HG03457 (cell line): ENCODE measurements at regions not wholly inside any gene's neighbourhood (a gene's known extent, or its start where the extent isn't known, plus 50 kb on each side); places are given as distances from the start of the nearest gene placed in this dataset.

Source experiments
- ATAC-seq: cut with Tn5 transposase; IDR thresholded peaks from one replicate; pipeline ENCODE4 v1.9.1; 2021; ENCODE audit warnings: moderate number of reproducible peaks; ENCODE audit not compliant: unreplicated experiment

DNA sequence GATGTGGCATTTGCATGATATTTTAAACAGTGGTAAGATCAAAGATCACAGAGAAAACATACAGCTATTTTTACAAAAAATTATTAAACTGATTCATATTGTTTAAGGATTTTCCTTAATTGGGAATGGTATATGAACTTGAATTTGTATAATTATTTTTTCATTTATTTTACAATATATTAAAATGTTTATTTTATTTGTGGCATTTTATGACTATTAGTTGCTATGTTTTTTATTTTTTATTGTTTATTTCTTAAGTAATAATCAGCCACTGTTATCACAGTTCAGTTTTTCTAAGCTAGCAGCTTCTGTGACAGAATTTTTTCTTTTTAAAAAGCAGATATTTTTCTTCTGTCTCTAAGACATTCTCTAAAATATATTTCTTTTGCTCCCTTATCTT, 387.0 kb upstream of the KHDRBS2 start:
- no peak for ATAC-seq

DNA sequence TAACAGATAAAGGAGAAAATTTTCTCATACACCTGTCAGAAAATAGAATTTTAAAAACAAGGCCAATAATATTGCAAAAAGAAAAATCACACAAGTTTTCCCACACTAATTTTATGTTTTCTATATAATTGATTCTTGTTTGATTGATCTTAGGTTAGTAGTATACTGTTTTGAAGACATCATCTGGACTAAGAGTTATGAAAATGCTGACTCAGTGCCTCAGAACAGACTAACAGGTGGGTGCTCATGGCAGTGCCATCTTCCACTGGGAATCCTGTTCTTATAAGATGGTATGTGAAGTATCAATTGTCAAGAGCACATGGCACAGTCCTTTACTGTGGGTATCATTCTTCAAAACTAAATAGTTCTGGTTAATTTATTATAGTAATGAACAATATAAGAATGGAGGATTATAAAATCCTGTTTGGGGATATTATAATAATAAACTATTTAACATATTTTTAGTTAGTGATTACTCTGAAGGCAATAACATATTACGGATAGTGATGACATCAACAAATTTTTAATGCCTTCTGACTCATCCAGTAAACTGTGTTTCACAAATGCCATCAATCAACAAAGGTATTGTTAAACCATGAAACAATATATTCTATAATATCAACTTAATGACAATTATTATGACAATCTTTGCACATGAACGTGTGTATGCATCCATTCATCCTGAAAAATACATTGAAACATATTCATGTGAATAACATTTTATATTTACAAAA, 384.6 kb upstream of the KHDRBS2 start:
- ATAC-seq, result no peak

GRCh38 chr6:62669831-62670230, 383.8 kb upstream of the KHDRBS2 start:
- no peak for ATAC-seq

GRCh38 chr6:62652692-62653328, 366.8 kb upstream of the KHDRBS2 start:
- ATAC-seq, result no peak

DNA sequence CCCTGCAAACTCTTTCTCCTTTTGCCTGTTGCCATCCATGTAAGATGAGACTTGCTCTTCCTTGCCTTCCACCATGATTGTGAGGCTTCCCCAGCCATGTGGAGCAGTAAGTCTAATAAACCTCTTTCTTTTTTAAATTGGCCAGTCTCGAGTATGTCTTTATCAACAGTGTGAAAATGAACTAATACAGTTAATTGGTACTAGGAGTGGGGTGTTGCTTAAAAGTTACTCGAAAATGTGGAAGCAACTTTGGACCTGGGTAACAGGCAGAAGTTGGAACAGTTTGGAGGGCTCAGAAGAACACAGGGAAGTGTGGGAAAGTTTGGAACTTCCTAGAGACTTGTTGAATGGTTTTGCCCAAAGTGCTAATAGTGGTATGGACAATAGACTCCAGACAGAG, 359.2 kb upstream of the KHDRBS2 start:
- no peak for ATAC-seq

- no peak for ATAC-seq
Observed at GRCh38 chr6:62640749-62641148, 354.7 kb upstream of the KHDRBS2 start.

GRCh38 chr6:62626661-62627060, 340.6 kb upstream of the KHDRBS2 start:
- ATAC-seq, result no peak

- no peak for ATAC-seq
Observed at GRCh38 chr6:62623846-62624532, 338.0 kb upstream of the KHDRBS2 start.

GRCh38 chr6:62615366-62616015, 329.5 kb upstream of the KHDRBS2 start:
- no peak for ATAC-seq

DNA sequence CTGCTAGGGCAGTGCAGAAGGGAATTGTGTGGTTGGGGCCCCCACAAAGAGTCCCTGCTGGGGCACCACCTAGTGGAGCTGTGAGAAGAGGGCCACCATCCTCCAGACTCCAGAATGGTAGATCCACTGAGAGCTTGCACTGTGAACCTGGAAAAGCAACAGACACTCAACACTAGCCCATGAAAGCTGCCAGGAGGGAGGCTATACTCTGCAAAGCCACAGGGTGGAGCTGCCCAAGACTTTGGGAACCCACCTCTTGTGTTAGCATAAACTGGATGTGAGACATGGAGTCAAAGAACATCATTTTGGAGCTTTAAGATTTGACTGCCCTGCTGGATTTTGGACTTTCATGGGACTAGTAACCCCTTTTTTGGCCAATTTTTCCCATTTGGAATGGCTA, 328.4 kb upstream of the KHDRBS2 start:
- no peak for ATAC-seq

GRCh38 chr6:62613928-62614327, 327.9 kb upstream of the KHDRBS2 start:
- ATAC-seq, result no peak

- ATAC-seq, result no peak
Observed at GRCh38 chr6:62612471-62612870, 326.4 kb upstream of the KHDRBS2 start.

DNA sequence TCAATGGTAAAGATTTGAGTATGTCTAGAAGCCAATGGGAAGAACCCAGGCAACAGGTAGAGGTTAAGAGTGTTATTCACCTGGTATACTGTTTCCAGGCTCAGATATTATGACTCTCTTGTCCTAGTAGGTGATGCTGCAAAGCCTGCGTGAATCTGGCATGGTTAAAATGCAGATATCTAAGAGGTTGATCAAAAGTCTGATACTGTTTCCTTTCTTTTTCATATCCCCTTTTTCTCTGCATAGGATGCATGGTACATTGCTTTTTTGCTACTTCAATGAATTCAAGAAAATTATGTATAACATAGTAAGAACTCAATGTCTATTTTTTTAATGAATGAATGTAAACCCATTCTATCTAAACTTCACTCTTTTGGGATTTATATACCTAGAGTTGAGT, 284.3 kb upstream of the KHDRBS2 start:
- no peak for ATAC-seq

GRCh38 chr6:62541502-62541901, 255.5 kb upstream of the KHDRBS2 start:
- no peak for ATAC-seq

DNA sequence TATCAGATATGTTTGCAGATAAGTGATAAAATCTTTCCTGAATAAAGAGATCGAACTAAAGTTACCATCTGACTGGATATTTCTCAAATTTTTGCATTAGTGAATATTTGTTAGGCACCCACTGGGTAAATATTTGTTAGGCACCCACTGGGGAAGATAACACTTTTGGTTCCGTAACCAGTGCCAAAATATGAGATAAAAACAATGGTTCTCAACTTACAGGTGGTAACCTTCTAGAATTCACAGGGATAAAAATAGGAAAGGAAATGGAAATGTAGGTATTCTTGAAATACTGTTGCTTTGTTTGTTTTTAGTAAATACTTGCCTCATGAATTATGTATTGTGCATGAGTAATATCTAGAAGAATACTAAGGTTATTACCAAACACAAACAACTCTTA, 245.0 kb upstream of the KHDRBS2 start:
- no peak for ATAC-seq

GRCh38 chr6:62528894-62529526, 243.0 kb upstream of the KHDRBS2 start:
- no peak for ATAC-seq

GRCh38 chr6:62523630-62524029, 237.6 kb upstream of the KHDRBS2 start:
- ATAC-seq, result no peak

DNA sequence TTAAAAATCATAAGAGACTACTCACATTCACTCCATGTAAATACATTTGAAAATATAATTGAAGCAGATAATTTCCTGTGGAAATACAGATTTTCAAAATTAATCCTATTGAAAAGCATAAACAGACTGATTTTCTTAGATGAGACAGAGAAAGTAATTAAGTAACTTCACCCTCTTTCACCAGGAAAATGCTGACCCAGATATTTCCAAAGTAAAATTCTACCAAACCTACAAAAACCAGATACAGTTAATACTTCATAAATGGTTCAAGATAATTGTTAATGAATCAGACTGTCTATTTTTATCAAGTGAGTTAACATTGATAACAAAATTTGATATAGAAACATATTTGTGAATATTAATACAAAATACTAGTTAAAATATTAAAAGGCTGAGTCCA, 233.5 kb upstream of the KHDRBS2 start:
- ATAC-seq, result no peak

DNA sequence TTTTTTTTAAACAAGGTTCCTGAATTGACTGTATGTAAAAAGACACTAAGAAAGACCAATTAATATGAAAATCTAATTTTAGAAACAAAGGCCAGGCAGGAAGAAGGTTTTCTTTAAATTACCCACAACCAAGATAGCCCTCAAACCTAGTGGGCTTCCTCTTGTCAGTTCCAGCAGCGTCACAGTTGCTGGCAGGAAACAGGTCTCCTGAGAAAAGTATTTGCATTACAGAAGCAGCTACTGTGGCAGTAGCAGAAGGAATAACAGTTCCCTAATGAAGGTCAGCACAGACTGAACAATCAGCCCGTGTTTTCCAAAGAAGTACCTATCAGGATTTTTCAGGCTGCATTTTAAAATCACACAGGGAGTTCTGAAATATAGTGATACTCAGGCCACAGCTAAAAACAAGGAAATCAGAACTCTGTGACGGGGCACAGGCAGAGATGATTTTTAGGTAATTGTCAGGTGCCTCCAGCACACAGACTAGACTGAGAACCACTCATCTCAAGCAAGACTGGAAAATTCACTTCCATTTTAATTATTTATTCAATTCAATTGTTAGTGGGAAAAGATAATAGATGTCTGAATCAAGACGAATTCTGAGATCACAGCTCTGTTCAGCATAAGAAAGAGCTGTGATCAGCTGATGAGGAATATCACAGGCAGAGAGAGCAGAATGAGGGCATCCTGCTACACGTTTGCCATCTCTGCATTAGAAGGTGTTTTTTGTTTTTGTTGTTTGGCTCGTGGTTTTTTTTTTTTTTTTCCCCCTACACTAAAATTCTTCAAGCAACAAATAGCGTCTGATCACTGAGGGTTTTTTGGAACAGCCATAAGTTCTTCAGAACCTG, 230.5 kb upstream of the KHDRBS2 start:
- no peak for ATAC-seq

DNA sequence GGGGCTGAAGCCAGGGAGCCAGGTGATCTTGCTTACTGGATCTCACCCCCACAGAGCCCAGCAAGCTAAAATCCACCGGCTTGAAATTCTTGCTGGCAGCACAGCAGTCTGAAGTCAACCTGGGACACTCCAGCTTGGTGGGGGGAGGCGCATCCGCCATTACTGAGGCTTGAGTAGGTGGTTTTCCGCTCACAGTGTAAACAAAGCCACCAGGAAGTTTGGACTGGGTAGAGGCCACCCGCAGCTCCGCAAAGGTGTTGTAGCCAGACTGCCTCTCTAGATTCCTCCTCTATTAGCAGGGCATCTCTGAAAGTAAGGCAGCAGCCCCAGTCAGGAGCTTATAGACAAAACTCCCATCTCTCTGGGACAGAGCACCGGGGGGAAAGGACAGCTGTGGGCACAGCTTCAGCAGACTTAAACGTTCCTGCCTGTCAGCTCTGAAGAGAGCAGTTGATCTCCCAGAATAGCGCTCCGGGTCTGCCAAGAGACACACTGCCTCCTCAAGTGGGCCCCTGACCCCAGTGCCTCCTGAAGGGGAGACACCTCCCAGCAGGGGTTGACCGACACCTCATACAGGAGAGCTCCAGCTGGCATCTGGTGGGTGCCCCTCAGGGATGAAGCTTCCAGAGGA, 206.3 kb upstream of the KHDRBS2 start:
- no peak for ATAC-seq
